Tibial nerve (tissue), 4 donors: ENCODE measurements at regions not wholly inside any gene's neighbourhood (a gene's known extent, or its start where the extent isn't known, plus 50 kb on each side); places are given as distances from the start of the nearest gene placed in this dataset.
A peak's percentile ranks its signal among the peaks of the same experiment; 100 is the strongest.

ENCODE experiments used
- DNase-seq, 2 donors: peaks; one replicate each; pipeline ENCODE4 v3.0.0-alpha.2; 2019; ENCODE audit warnings: low spot score in 2 of 2
- H3K27ac ChIP-seq, 4 donors: fragments of 200-600 bp; sonication (generic) in 3 of 4; one replicate each; pipeline ENCODE4 v1.5.1; 2017 to 2019; ENCODE audit warnings: mild to moderate bottlenecking in 1 of 4
- H3K27me3 ChIP-seq, 2 donors: fragments of 200-600 bp; sonication (generic) in 1 of 2; one replicate each; pipeline versions ENCODE4 v1.5.1 to v1.6.0; 2017 to 2019
- H3K36me3 ChIP-seq, 3 donors: fragments of 200-600 bp; sonication (generic); one replicate each; pipeline ENCODE4 v1.5.1; 2018 to 2019
- H3K4me1 ChIP-seq, 4 donors: fragments of 200-600 bp; sonication (generic) in 3 of 4; one replicate each; pipeline ENCODE4 v1.5.1; 2017 to 2019
- H3K4me3 ChIP-seq, 4 donors: fragments of 200-600 bp; sonication (generic) in 3 of 4; one replicate each; pipeline ENCODE4 v1.5.1; 2017 to 2019; ENCODE audit warnings: mild to moderate bottlenecking in 1 of 4, moderate library complexity in 1 of 4
- H3K9me3 ChIP-seq, 4 donors: fragments of 200-600 bp; sonication (generic) in 3 of 4; one replicate each; pipeline ENCODE4 v1.5.1; 2017 to 2019
- CTCF ChIP-seq, 5 experiments: fragments of 200-600 bp in 3 of 5; fragments of 450-650 bp in 2 of 5; sonication (generic) in 3 of 5; IDR thresholded peaks; one replicate each; pipeline ENCODE4 v1.5.1; 2016 to 2019; ENCODE audit warnings: antibody characterized with exemption in 5 of 5, mild to moderate bottlenecking in 3 of 5, moderate library complexity in 2 of 5
- EP300 ChIP-seq, 2 donors: sonication (generic); formaldehyde crosslinking; IDR thresholded peaks; one replicate each; pipeline ENCODE4 v1.6.1; 2017; ENCODE audit warnings: antibody characterized with exemption in 2 of 2, mild to moderate bottlenecking in 1 of 2
- POLR2A ChIP-seq, 2 donors: fragments of 450-650 bp; IDR thresholded peaks; one replicate each; pipeline ENCODE4 v1.6.1; 2017; ENCODE audit warnings: antibody characterized with exemption in 2 of 2, mild to moderate bottlenecking in 2 of 2, moderate library complexity in 2 of 2
- WGBS, 2 donors: methylation state at CpG; one replicate each; pipeline ENCODE4 v1.1.5; 2018; 5-methylcytosine and 5-hydroxymethylcytosine counted together

GRCh38 chr16:49085686-49086085 lies 196.0 kb downstream of the CBLN1 start:
- Histone ChIP-seq H3K4me3 (no peak overlapping the region), H3K27me3 (no peaks in the 10 kb centered on the region), H3K4me1 (no peaks in the 10 kb centered on the region), H3K27ac (no peak overlapping the region), H3K36me3 (no peaks in the 10 kb centered on the region), H3K9me3 (peaks cover 0 to 10% (median 2%) of the 10 kb centered on the region in 4 donors)
- TF ChIP-seq POLR2A (IDR thresholded peaks at IDR 0.05), result no peak
- TF ChIP-seq EP300 (IDR thresholded peaks at IDR 0.05), result no peak
- TF ChIP-seq CTCF (IDR thresholded peaks at IDR 0.05), result no peak
- peak in 1 of 2 donors; percentile 7 for DNase-seq
- WGBS, 2 donors, result 52 to 67% methylated on average over 2 of the region's 2 CpGs

GRCh38 chr16:49084628-49085390 lies 196.8 kb downstream of the CBLN1 start:
- no peak overlapping the region for H3K27ac ChIP-seq
- H3K4me1 ChIP-seq, result no peaks in the 10 kb centered on the region
- H3K27me3 ChIP-seq, result no peaks in the 10 kb centered on the region
- no peak overlapping the region for H3K4me3 ChIP-seq
- peaks cover 0 to 10% (median 2%) of the 10 kb centered on the region in 4 donors for H3K9me3 ChIP-seq
- no peak for DNase-seq
- no peak for TF ChIP-seq CTCF (IDR thresholded peaks at IDR 0.05)
- TF ChIP-seq POLR2A (IDR thresholded peaks at IDR 0.05), result no peak
- TF ChIP-seq EP300 (IDR thresholded peaks at IDR 0.05), result no peak
- H3K36me3 ChIP-seq, result no peaks in the 10 kb centered on the region

- TF ChIP-seq POLR2A (IDR thresholded peaks at IDR 0.05) (no peak), CTCF (IDR thresholded peaks at IDR 0.05) (no peak), EP300 (IDR thresholded peaks at IDR 0.05) (no peak)
- H3K4me1 ChIP-seq, result no peaks in the 10 kb centered on the region
- no peak for DNase-seq
- 39 to 46% methylated on average over 3 of the region's 3 CpGs for WGBS, 2 donors
- peaks cover 0 to 30% (median 2%) of the 10 kb centered on the region in 4 donors for H3K9me3 ChIP-seq
- H3K27ac ChIP-seq, result no peak overlapping the region
- H3K36me3 ChIP-seq, result no peaks in the 10 kb centered on the region
- no peak overlapping the region for H3K4me3 ChIP-seq
- H3K27me3 ChIP-seq, result no peaks in the 10 kb centered on the region
Measured at GRCh38 chr16:49081554-49081953, 200.1 kb downstream of the CBLN1 start.

- DNase-seq, result no peak
- TF ChIP-seq CTCF (IDR thresholded peaks at IDR 0.05) (no peak), EP300 (IDR thresholded peaks at IDR 0.05) (no peak), POLR2A (IDR thresholded peaks at IDR 0.05) (no peak)
- H3K27me3 ChIP-seq, result no peaks in the 10 kb centered on the region
- H3K36me3 ChIP-seq, result no peaks in the 10 kb centered on the region
- no peaks in the 10 kb centered on the region for H3K4me1 ChIP-seq
- no peak overlapping the region for H3K27ac ChIP-seq
- WGBS, 2 donors, result 88 to 90% methylated on average over 11 of the region's 11 CpGs
- H3K4me3 ChIP-seq, result no peak overlapping the region
- peaks cover 0 to 30% (median 2%) of the 10 kb centered on the region in 4 donors for H3K9me3 ChIP-seq
Measured at GRCh38 chr16:49081086-49081485, 200.6 kb downstream of the CBLN1 start.

- no peaks in the 10 kb centered on the region for H3K27me3 ChIP-seq
- 73 to 84% methylated on average over 7 of the region's 7 CpGs for WGBS, 2 donors
- H3K4me3 ChIP-seq, result no peak overlapping the region
- no peaks in the 10 kb centered on the region for H3K4me1 ChIP-seq
- no peak for TF ChIP-seq POLR2A (IDR thresholded peaks at IDR 0.05)
- TF ChIP-seq CTCF (IDR thresholded peaks at IDR 0.05), result no peak
- TF ChIP-seq EP300 (IDR thresholded peaks at IDR 0.05), result no peak
- H3K36me3 ChIP-seq, result no peaks in the 10 kb centered on the region
- peaks cover 0 to 20% (median 0%) of the 10 kb centered on the region in 4 donors for H3K9me3 ChIP-seq
- H3K27ac ChIP-seq, result no peak overlapping the region
- no peak for DNase-seq
Measured at GRCh38 chr16:49078571-49078970, 203.1 kb downstream of the CBLN1 start.
